Sigmoid colon (tissue), 4 donors: ENCODE measurements at regions not wholly inside any gene's neighbourhood (a gene's known extent, or its start where the extent isn't known, plus 50 kb on each side); places are given as distances from the start of the nearest gene placed in this dataset.
A peak's percentile ranks its signal among the peaks of the same experiment; 100 is the strongest.

Experiments used
- EP300 ChIP-seq, 4 donors: sonication (generic); formaldehyde crosslinking; IDR thresholded peaks; one replicate each; pipeline ENCODE4 v1.6.1; 2017; ENCODE audit warnings: antibody characterized with exemption in 4 of 4
- POLR2A ChIP-seq, 2 donors: fragments of 450-650 bp; IDR thresholded peaks; one replicate each; pipeline ENCODE4 v1.6.1; 2016; ENCODE audit warnings: antibody characterized with exemption in 2 of 2, mild to moderate bottlenecking in 2 of 2, moderate library complexity in 2 of 2

- TF ChIP-seq EP300 (IDR thresholded peaks at IDR 0.05) (peak in 1 of 4 donors; percentile 17), POLR2A (IDR thresholded peaks at IDR 0.05) (no peak)
Observed at GRCh38 chr3:150168698-150169097, 198.0 kb upstream of the PFN2 start.
